ENCODE measurements at regions not wholly inside any gene's neighbourhood (a gene's known extent, or its start where the extent isn't known, plus 50 kb on each side); places are given as distances from the start of the nearest gene placed in this dataset.

DNA sequence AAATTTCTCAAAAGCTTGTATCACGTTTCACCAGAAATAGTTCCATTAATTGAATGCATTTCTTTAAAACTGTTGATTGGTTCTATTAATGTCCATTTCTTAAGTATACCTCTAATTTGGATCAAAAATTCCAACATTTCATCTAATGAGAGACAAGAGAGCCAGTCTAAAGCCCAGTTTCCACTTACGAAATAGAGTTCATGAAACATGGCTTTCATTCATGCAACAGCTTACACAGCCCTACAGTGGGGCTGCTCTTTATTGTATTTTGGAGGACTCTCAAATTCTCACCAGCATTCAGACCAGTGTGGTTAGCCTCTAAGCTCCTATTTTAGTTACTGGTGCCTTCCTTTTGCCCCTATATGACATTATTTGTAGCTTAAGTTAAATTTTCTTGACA is 566.9 kb upstream of the RGMB start:
- no peak for TF ChIP-seq EZH2 (IDR thresholded peaks at IDR 0.05; ENCODE audit: borderline replicate concordance, low read length)
- TF ChIP-seq, protein P1, sequence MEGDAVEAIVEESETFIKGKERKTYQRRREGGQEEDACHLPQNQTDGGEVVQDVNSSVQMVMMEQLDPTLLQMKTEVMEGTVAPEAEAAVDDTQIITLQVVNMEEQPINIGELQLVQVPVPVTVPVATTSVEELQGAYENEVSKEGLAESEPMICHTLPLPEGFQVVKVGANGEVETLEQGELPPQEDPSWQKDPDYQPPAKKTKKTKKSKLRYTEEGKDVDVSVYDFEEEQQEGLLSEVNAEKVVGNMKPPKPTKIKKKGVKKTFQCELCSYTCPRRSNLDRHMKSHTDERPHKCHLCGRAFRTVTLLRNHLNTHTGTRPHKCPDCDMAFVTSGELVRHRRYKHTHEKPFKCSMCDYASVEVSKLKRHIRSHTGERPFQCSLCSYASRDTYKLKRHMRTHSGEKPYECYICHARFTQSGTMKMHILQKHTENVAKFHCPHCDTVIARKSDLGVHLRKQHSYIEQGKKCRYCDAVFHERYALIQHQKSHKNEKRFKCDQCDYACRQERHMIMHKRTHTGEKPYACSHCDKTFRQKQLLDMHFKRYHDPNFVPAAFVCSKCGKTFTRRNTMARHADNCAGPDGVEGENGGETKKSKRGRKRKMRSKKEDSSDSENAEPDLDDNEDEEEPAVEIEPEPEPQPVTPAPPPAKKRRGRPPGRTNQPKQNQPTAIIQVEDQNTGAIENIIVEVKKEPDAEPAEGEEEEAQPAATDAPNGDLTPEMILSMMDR (IDR thresholded peaks at IDR 0.05; ENCODE audit: low read length), result no peak
- Histone ChIP-seq H3F3A (ENCODE audit: insufficient read depth, low read length) (no peaks in the 10 kb centered on the region), H2AFZ (ENCODE audit: low read length) (no peak overlapping the region), H3K36me3 (ENCODE audit: insufficient read depth, low read length) (no peaks in the 10 kb centered on the region), H3K79me2 (ENCODE audit: insufficient read depth, low read length) (no peaks in the 10 kb centered on the region), H3K27me3 (ENCODE audit: insufficient read depth, low read length) (no peaks in the 10 kb centered on the region), H3K27ac (ENCODE audit: low read depth, low read length, poor library complexity, severe bottlenecking) (no peak overlapping the region), H3K4me1 (ENCODE audit: insufficient read depth, low read length, severe bottlenecking) (no peaks in the 10 kb centered on the region), H4K20me1 (ENCODE audit: insufficient read depth, low read length) (no peaks in the 10 kb centered on the region), H3K4me3 (ENCODE audit: low read depth, low read length, poor library complexity, severe bottlenecking) (no peak overlapping the region), H3K9me2 (ENCODE audit: low read depth, low read length) (no peaks in the 10 kb centered on the region), H3K9ac (ENCODE audit: low read length) (no peak overlapping the region), H3K9me3 (ENCODE audit: low read length) (no peaks in the 10 kb centered on the region), H3K4me2 (ENCODE audit: low read length) (no peak overlapping the region)

DNA sequence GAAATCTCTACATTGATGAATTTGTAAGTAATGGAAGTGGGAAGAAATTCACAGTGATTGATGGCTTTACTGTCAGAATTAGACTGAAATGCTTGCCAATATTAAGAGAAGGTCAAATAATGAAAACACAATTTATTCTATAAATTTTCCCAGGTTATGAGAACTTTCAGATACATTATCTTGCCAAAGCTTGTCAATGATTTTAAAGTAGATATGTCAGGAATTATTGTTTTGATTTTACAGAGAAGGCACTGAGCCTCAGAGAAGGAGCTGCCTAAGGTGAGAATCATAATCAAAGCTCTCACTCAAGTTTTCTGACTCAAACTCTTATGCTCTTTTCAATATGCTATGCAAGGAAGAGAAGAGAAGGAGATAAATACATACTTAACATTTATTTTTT is 564.0 kb upstream of the RGMB start:
- no peak overlapping the region for H3K4me3 ChIP-seq (ENCODE audit: low read depth, low read length, poor library complexity, severe bottlenecking)
- H2AFZ ChIP-seq (ENCODE audit: low read length), result no peak overlapping the region
- no peaks in the 10 kb centered on the region for H4K20me1 ChIP-seq (ENCODE audit: insufficient read depth, low read length)
- no peak overlapping the region for H3K4me2 ChIP-seq (ENCODE audit: low read length)
- H3K79me2 ChIP-seq (ENCODE audit: insufficient read depth, low read length), result no peaks in the 10 kb centered on the region
- H3K9me3 ChIP-seq (ENCODE audit: low read length), result no peaks in the 10 kb centered on the region
- H3K9ac ChIP-seq (ENCODE audit: low read length), result no peak overlapping the region
- no peaks in the 10 kb centered on the region for H3F3A ChIP-seq (ENCODE audit: insufficient read depth, low read length)
- TF ChIP-seq EZH2 (IDR thresholded peaks at IDR 0.05; ENCODE audit: borderline replicate concordance, low read length), result no peak
- TF ChIP-seq, protein P1 (IDR thresholded peaks at IDR 0.05; ENCODE audit: low read length), result no peak
- no peaks in the 10 kb centered on the region for H3K36me3 ChIP-seq (ENCODE audit: insufficient read depth, low read length)
- no peaks in the 10 kb centered on the region for H3K4me1 ChIP-seq (ENCODE audit: insufficient read depth, low read length, severe bottlenecking)
- H3K27me3 ChIP-seq (ENCODE audit: insufficient read depth, low read length), result no peaks in the 10 kb centered on the region
- no peak overlapping the region for H3K27ac ChIP-seq (ENCODE audit: low read depth, low read length, poor library complexity, severe bottlenecking)
- H3K9me2 ChIP-seq (ENCODE audit: low read depth, low read length), result no peaks in the 10 kb centered on the region

DNA sequence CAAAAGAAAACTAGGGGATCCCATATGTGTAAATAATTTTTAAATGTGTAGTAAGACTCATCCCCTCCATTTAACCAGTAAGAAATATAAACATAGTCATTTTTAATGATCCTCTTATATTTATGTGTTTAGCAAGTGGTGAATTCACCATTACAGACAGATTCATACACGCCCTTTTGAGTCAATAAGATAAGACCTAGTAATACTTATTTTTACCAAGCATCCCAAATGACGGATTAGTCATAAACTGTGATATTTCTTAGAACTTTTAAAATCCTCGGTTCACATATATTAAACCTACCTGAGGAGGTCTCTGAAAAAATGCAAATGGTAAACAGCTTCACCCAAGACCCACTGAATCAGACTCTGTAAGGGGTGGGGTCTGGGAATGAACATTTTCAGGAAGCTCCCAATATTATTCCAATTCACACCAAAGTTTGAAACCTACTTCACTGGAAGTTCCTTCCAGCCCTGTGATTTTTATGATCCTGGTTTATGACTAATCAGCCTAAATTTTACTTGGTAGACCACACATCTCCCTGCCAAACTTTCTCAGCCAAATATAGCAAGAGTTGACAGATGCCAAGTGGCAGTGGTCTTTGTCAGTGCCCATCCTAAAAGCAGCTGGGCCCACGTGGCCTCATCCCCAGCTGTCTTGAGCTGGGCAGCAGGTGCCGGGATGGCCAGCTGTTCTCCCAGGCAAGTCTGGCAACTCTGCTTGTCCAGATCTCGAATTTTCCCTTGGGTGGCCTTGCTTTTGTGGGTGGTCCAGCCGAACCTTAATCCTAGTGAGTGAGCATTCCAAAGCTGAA is 559.0 kb upstream of the RGMB start:
- Histone ChIP-seq H3K36me3 (ENCODE audit: insufficient read depth, low read length) (no peaks in the 10 kb centered on the region), H3K27me3 (ENCODE audit: insufficient read depth, low read length) (no peaks in the 10 kb centered on the region), H3K9ac (ENCODE audit: low read length) (no peak overlapping the region), H3K4me3 (ENCODE audit: low read depth, low read length, poor library complexity, severe bottlenecking) (no peak overlapping the region), H4K20me1 (ENCODE audit: insufficient read depth, low read length) (no peaks in the 10 kb centered on the region), H3K9me3 (ENCODE audit: low read length) (no peaks in the 10 kb centered on the region), H3K4me1 (ENCODE audit: insufficient read depth, low read length, severe bottlenecking) (no peaks in the 10 kb centered on the region), H3F3A (ENCODE audit: insufficient read depth, low read length) (no peaks in the 10 kb centered on the region), H3K79me2 (ENCODE audit: insufficient read depth, low read length) (no peaks in the 10 kb centered on the region), H3K27ac (ENCODE audit: low read depth, low read length, poor library complexity, severe bottlenecking) (no peak overlapping the region), H3K9me2 (ENCODE audit: low read depth, low read length) (no peaks in the 10 kb centered on the region), H3K4me2 (ENCODE audit: low read length) (no peak overlapping the region), H2AFZ (ENCODE audit: low read length) (no peak overlapping the region)
- TF ChIP-seq, protein P1 (IDR thresholded peaks at IDR 0.05; ENCODE audit: low read length), result no peak
- no peak for TF ChIP-seq EZH2 (IDR thresholded peaks at IDR 0.05; ENCODE audit: borderline replicate concordance, low read length)

Measured in OCI-LY1 (cell line).